ENCODE measurements at regions not wholly inside any gene's neighbourhood (a gene's known extent, or its start where the extent isn't known, plus 50 kb on each side); places are given as distances from the start of the nearest gene placed in this dataset.

DNA sequence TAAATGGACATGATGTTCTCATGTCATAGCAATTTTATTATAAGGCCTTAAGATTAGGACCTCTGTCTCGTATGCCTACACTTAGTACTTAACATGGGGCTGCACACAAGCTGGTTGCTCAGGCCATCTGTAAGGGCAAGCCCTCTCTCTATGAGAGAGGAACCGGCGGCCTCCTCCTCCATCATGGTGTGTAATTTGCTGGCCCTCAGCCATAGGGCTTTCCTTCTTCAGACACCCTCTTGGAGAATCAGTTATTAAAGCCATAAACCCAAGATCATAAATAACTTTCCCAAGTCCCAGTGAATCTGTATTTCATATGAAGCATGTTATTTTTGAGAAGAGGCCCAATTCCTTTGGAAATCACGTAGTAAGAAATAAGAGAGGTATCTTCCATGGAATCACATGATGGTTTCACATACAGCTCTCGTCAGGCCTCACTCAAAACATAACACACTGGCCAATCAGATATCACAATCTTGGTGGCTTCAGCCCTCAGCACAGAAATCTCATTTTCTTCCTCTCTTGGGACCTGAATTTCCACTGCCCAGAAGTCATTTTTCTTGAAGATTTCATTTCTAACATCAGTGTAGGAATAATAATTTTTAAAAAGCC lies 92.6 kb downstream of the RDH14 start:
- Histone ChIP-seq H2AFZ (ENCODE audit: low read length, unreplicated experiment) (no peak overlapping the region), H3K27ac (ENCODE audit: low read depth, low read length) (no peak overlapping the region), H3K4me3 (ENCODE audit: low read depth, low read length) (no peak overlapping the region), H3K27me3 (ENCODE audit: insufficient read depth, low read length) (no peaks in the 10 kb centered on the region), H3K36me3 (ENCODE audit: insufficient read depth, low read length) (no peaks in the 10 kb centered on the region), H3K4me1 (ENCODE audit: control insufficient read depth, insufficient read depth, low read length, unreplicated experiment) (peaks cover 4% of the 10 kb centered on the region), H3K79me2 (ENCODE audit: control insufficient read depth, insufficient read depth, low read length, unreplicated experiment) (no peaks in the 10 kb centered on the region)

DNA sequence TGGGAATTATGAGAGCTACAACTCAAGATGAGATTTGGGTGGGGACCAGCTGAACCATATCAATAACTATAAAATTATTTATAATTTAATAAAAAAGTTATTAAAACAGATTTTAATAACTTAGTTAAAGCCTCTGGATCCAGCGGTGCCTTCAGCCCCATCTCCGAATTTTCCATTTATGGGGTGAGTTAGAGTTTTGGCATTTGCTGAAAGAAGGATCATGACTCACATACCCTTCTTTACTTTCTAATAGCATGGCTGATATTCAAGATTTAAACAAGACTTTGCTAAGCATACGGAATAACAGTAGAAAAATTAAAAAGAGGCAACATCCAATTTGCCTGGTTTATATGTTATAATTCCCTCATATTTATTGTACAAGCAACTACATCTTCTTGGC lies 94.5 kb downstream of the RDH14 start:
- no peak overlapping the region for H3K27ac ChIP-seq (ENCODE audit: low read depth, low read length)
- no peak overlapping the region for H3K4me3 ChIP-seq (ENCODE audit: low read depth, low read length)
- H3K4me1 ChIP-seq (ENCODE audit: control insufficient read depth, insufficient read depth, low read length, unreplicated experiment) = no peaks in the 10 kb centered on the region
- H3K79me2 ChIP-seq (ENCODE audit: control insufficient read depth, insufficient read depth, low read length, unreplicated experiment) = no peaks in the 10 kb centered on the region
- H2AFZ ChIP-seq (ENCODE audit: low read length, unreplicated experiment) = no peak overlapping the region
- H3K36me3 ChIP-seq (ENCODE audit: insufficient read depth, low read length) = no peaks in the 10 kb centered on the region
- no peaks in the 10 kb centered on the region for H3K27me3 ChIP-seq (ENCODE audit: insufficient read depth, low read length)

DNA sequence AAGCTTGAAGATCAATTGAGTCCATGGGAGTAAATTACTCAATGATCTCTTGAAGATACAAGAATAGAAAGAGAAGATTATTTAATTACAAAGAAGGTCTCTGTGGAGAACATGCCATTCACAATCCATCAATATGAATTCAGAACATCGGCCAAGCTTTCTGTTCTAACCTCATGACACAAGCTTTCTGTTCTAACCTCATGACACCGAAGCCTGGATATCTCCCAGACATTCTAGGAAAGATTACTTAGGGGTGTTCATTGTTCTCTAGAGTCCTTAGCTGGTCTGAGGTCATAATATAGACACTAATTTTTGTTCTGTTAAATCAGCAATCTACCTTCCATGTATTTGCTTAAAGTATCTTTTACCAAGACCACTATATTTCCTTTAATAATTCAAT lies 95.5 kb downstream of the RDH14 start:
- Histone ChIP-seq H3K36me3 (ENCODE audit: insufficient read depth, low read length) (no peaks in the 10 kb centered on the region), H3K79me2 (ENCODE audit: control insufficient read depth, insufficient read depth, low read length, unreplicated experiment) (no peaks in the 10 kb centered on the region), H3K27ac (ENCODE audit: low read depth, low read length) (no peak overlapping the region), H2AFZ (ENCODE audit: low read length, unreplicated experiment) (no peak overlapping the region), H3K27me3 (ENCODE audit: insufficient read depth, low read length) (no peaks in the 10 kb centered on the region), H3K4me1 (ENCODE audit: control insufficient read depth, insufficient read depth, low read length, unreplicated experiment) (no peaks in the 10 kb centered on the region), H3K4me3 (ENCODE audit: low read depth, low read length) (no peak overlapping the region)

- Histone ChIP-seq H3K27me3 (ENCODE audit: insufficient read depth, low read length) (no peaks in the 10 kb centered on the region), H3K36me3 (ENCODE audit: insufficient read depth, low read length) (no peaks in the 10 kb centered on the region), H3K79me2 (ENCODE audit: control insufficient read depth, insufficient read depth, low read length, unreplicated experiment) (no peaks in the 10 kb centered on the region), H2AFZ (ENCODE audit: low read length, unreplicated experiment) (peak overlapping the region; percentile 66), H3K4me3 (ENCODE audit: low read depth, low read length) (0 out of 2 replicates have a peak overlapping the region, but pooled peaks have one; percentile 53), H3K4me1 (ENCODE audit: control insufficient read depth, insufficient read depth, low read length, unreplicated experiment) (peaks cover 37% of the 10 kb centered on the region), H3K27ac (ENCODE audit: low read depth, low read length) (peak overlapping the region; percentile 87)
Measured at GRCh38 chr2:18456026-18456425, 104.4 kb downstream of the RDH14 start.

GRCh38 chr2:18455236-18455862 lies 105.1 kb downstream of the RDH14 start:
- Histone ChIP-seq H3K36me3 (ENCODE audit: insufficient read depth, low read length) (no peaks in the 10 kb centered on the region), H3K27ac (ENCODE audit: low read depth, low read length) (peak overlapping the region; percentile 87), H2AFZ (ENCODE audit: low read length, unreplicated experiment) (peak overlapping the region; percentile 66)

GRCh38 chr2:18454692-18455235 lies 105.7 kb downstream of the RDH14 start:
- no peaks in the 10 kb centered on the region for H3K27me3 ChIP-seq (ENCODE audit: insufficient read depth, low read length)
- H3K4me1 ChIP-seq (ENCODE audit: control insufficient read depth, insufficient read depth, low read length, unreplicated experiment) = peaks cover 37% of the 10 kb centered on the region
- H3K36me3 ChIP-seq (ENCODE audit: insufficient read depth, low read length) = no peaks in the 10 kb centered on the region
- peak overlapping the region; percentile 64 for H2AFZ ChIP-seq (ENCODE audit: low read length, unreplicated experiment)
- H3K79me2 ChIP-seq (ENCODE audit: control insufficient read depth, insufficient read depth, low read length, unreplicated experiment) = no peaks in the 10 kb centered on the region
- H3K27ac ChIP-seq (ENCODE audit: low read depth, low read length) = peak overlapping the region; percentile 87
- H3K4me3 ChIP-seq (ENCODE audit: low read depth, low read length) = peak overlapping the region; percentile 53

More at GRCh38 chr2:18455236-18455862, 105.1 kb downstream of the RDH14 start:
- no peaks in the 10 kb centered on the region for H3K79me2 ChIP-seq (ENCODE audit: control insufficient read depth, insufficient read depth, low read length, unreplicated experiment)
- peak overlapping the region; percentile 53 for H3K4me3 ChIP-seq (ENCODE audit: low read depth, low read length)
- no peaks in the 10 kb centered on the region for H3K27me3 ChIP-seq (ENCODE audit: insufficient read depth, low read length)
- H3K4me1 ChIP-seq (ENCODE audit: control insufficient read depth, insufficient read depth, low read length, unreplicated experiment) = peaks cover 37% of the 10 kb centered on the region

DNA sequence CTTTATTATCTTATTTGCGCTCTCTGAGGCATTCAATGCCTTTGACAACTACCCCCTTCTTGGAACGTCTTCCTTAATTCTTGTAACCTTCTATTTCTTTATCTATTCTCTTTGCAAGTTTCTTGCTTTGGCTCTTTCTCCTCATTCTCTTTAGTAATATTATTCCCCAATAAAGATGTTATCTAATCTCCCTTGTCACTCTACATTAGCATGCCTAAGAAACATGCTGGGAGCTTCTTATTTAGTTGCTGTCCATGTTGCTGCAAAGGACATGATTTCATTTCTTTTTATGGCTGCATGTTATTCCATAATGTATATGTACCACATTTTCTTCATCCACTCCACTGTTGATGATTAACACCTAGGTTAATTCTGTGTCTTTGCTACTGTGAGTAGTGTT lies 113.7 kb downstream of the RDH14 start:
- Histone ChIP-seq H3K4me3 (ENCODE audit: low read depth, low read length) (no peak overlapping the region), H3K79me2 (ENCODE audit: control insufficient read depth, insufficient read depth, low read length, unreplicated experiment) (no peaks in the 10 kb centered on the region), H3K36me3 (ENCODE audit: insufficient read depth, low read length) (no peaks in the 10 kb centered on the region), H3K27me3 (ENCODE audit: insufficient read depth, low read length) (no peaks in the 10 kb centered on the region), H3K27ac (ENCODE audit: low read depth, low read length) (no peak overlapping the region), H2AFZ (ENCODE audit: low read length, unreplicated experiment) (no peak overlapping the region), H3K4me1 (ENCODE audit: control insufficient read depth, insufficient read depth, low read length, unreplicated experiment) (peaks cover 15% of the 10 kb centered on the region)

DNA sequence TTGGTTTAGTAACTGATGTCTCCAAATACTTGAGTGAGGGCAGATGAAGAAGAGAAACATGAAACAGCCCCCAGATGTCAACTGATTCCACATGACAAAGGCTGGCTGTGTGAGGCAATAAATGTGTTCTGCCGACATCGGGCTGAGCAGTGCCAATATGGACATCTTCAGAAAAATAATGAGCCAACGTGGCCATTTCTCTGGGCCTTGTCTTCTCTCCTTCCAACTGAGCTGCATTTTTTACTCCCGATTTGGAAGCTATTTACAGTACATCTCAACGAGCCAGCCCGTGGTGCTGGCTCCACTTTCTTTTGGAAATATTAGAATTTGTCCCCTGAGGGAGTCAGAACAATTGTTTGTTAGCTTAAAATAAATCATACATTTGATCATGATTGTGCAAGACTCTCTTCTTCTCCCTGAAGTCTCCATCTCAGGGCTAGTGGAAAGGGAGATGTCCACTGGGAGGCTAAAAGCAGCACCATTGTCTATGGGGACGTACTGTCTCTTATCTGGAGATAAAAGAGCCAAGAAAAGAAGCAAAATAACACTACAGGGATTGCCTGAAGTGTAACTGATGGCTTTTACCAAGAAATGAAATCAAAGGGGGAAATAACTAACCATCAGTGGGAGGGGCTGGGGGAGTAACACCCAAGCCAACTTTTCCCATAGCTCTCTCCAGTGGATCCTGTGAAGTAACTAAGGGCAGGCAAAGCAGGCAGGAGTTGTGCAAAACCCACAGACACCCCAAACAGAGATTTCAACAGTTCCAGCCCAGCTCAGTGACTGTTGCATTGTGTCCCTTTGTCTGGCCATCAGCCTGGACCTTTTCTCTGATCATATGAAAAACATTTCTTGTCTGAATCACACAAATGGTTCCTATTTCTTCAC lies 114.8 kb downstream of the RDH14 start:
- Histone ChIP-seq H3K4me3 (ENCODE audit: low read depth, low read length) (no peak overlapping the region), H3K36me3 (ENCODE audit: insufficient read depth, low read length) (no peaks in the 10 kb centered on the region), H3K4me1 (ENCODE audit: control insufficient read depth, insufficient read depth, low read length, unreplicated experiment) (peaks cover 19% of the 10 kb centered on the region), H3K27ac (ENCODE audit: low read depth, low read length) (peak overlapping the region; percentile 38), H2AFZ (ENCODE audit: low read length, unreplicated experiment) (peak overlapping the region; percentile 74), H3K79me2 (ENCODE audit: control insufficient read depth, insufficient read depth, low read length, unreplicated experiment) (no peaks in the 10 kb centered on the region), H3K27me3 (ENCODE audit: insufficient read depth, low read length) (no peaks in the 10 kb centered on the region)

- Histone ChIP-seq H3K36me3 (ENCODE audit: insufficient read depth, low read length) (no peaks in the 10 kb centered on the region), H2AFZ (ENCODE audit: low read length, unreplicated experiment) (no peak overlapping the region), H3K4me1 (ENCODE audit: control insufficient read depth, insufficient read depth, low read length, unreplicated experiment) (peaks cover 27% of the 10 kb centered on the region), H3K27ac (ENCODE audit: low read depth, low read length) (no peak overlapping the region), H3K27me3 (ENCODE audit: insufficient read depth, low read length) (no peaks in the 10 kb centered on the region), H3K79me2 (ENCODE audit: control insufficient read depth, insufficient read depth, low read length, unreplicated experiment) (no peaks in the 10 kb centered on the region), H3K4me3 (ENCODE audit: low read depth, low read length) (no peak overlapping the region)
Measured at GRCh38 chr2:18444806-18445205, 115.6 kb downstream of the RDH14 start.

DNA sequence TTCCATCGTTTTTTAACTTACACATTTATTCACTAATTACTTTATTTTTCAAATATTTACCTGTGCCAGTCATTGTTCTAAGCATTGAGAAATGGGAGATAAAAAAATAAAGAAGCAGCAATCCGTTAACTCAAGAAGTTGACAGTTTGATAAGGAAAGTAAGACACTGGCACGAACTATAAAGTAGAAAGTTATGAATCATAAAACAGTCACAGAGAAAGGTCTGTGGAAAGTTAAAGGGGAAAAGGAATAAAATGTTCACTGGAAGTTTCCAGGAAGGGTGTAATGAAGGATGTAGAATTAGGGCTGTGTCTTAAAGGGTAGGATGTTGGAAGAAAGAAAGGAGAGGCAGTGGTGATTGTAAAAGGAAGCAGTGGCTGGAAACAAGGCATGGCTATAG lies 118.9 kb downstream of the RDH14 start:
- Histone ChIP-seq H3K27ac (ENCODE audit: low read depth, low read length) (no peak overlapping the region; the same call in 1 of the 2 replicates), H3K4me1 (ENCODE audit: control insufficient read depth, insufficient read depth, low read length, unreplicated experiment) (peaks cover 36% of the 10 kb centered on the region), H2AFZ (ENCODE audit: low read length, unreplicated experiment) (peak overlapping the region; percentile 14), H3K4me3 (ENCODE audit: low read depth, low read length) (no peak overlapping the region), H3K36me3 (ENCODE audit: insufficient read depth, low read length) (no peaks in the 10 kb centered on the region), H3K79me2 (ENCODE audit: control insufficient read depth, insufficient read depth, low read length, unreplicated experiment) (no peaks in the 10 kb centered on the region), H3K27me3 (ENCODE audit: insufficient read depth, low read length) (no peaks in the 10 kb centered on the region)
